NOMO-1 (cell line): ENCODE measurements at regions not wholly inside any gene's neighbourhood (a gene's known extent, or its start where the extent isn't known, plus 50 kb on each side); places are given as distances from the start of the nearest gene placed in this dataset.

Experiments
- DNase-seq, 2 experiments: peaks; one replicate each; lab custom pipeline; 2025; ENCODE audit not compliant: unreplicated experiment in 2 of 2; lab: John Stamatoyannopoulos, UW

DNA sequence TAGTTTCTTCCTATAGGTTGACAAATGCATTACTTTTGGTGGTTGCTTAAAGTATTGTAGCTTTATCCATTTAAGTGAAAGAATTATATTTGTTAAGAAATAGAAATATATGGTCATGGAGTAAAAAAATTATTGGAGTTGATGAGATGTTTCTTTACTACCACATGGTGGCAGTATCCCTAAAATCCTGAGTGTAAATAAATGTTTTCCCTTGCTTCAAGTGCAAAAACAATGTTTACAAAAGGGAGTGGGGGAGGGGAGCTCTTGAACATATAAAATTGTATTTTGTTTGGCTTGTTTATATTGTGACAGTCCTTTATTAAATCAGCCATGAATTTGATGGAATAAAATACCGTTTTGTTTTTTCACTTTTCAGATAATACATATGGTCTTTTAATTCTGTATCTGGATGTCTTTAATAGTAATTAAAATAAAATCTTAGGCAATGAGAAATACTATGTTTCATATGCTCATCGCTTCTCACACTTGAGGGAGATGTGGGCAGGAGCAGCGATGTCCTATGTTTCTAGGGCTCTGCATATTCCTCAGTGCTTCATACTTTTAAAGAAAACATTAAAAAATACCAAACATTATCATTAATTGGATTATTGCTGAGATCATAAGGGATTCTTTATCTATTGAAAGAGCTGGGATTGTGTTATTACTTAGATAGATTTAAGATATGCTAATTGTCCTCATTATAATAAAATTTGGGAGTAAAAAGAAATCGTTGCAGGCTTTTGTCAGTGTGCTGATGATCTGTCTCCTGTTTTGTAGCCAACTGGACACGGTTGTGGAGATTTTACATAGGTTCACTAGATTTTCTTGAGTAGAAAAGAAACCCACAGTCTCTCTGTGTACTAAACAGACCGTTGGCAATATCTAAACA is 349.7 kb downstream of the TUSC7 start:
- peak in 1 of 2 experiments; percentile 34 for DNase-seq

DNA sequence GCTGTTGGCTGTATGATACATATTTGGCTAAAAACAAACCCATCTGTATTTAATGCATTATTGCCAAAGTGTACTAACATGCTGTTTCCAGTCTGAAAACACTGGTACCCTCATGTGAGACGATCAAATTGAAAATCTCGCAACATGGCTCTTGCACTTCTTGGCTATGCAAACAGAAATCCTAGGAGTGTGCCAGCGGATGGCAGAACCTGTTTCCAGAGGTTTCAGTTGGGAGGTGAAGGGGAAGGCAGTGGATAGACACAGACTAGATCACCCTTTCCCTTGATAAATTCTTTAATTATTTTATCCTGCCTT is 350.3 kb downstream of the TUSC7 start:
- DNase-seq, result no peak

DNA sequence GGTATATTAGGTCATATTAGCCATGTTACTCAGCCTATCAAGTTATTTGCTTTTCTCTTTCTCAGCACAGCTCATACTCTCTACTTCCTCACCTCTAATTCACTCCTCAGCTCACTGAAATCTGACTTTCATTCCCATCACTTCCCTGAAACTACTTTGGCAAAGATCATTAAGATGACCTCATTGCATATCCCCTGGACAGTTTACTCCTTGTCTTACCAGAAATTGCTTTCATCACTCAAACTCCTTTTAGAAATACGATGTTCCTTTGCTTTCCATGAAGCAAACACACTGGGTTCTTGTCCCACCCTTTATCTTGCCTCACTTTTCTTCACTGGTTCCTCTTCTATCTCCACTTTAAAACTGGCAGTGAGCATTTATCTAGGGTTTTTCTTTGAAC is 354.4 kb downstream of the TUSC7 start:
- DNase-seq, result peak; percentile 36 to 68

DNA sequence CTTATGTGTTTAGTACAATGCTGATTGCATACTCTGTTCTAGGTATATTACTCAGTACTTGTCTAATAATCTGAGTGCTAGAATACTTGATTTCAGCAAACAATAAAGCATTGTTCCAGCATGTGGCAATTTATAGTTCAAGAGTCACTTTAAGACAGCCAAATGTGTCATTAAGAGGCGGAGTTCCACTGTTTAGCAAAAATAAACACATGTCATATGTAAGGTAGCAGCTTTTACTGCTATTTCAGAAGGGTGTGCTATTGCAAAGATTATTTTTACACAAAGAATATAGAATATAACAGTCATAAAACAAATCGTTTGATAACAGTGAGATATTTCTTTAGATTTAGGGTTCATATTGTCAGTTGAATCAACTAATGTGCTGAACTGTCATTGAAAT is 358.7 kb downstream of the TUSC7 start:
- no peak for DNase-seq

DNA sequence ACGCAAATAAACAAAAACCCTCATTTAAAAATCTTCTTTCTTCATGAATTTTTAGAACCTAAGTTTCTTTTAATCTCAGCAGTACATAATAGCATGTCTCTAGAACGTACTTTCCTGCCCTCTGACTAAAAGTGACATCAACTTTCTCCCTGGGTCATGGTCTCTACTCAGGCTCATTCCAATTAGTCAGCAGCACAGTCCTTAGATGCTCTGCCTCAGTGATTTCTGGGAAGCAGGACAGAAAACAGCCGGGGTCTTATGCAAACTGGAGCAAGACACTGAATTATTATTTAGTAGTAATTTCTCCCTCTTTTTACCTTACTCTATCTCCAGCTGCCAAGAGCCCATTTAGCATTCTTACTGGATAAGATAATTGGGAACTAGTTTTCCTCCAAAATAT is 365.2 kb downstream of the TUSC7 start:
- no peak for DNase-seq

DNA sequence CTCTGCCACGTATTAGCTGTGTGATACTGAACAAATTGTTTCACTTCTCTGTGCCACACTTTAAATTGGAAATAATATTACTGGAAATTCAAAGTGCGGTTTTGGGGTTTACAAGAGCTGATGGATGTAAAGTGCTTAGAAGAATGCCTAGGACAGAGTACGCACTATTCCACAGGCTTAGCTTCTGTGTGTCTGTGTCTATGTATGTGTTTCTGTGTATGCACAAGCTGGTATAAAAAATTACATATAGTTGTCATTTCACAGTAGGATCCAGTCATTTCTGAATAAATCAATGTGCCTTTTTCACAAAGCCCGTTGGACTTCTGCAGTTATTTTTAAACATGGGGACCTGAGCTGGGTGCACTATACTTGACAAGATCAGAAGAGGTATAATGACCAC is 370.4 kb downstream of the TUSC7 start:
- no peak for DNase-seq

DNA sequence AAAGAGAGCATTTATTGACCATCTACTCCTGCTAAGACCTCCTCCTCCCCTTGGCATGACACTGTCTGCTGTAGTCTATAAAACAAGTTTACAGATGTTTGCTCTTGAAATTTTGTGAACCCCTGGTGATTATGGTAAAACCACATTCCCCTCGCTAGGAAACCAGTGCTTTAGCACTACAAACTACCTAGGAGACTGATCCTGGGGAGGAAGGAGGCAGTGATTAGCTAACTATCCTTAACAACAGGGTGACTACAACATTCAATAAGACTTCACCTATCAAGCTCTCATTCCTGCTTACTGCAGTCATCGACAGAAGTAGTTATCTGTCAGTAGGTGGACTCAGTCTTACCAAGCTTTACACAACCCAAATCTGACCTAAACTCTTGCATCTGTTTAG is 371.3 kb downstream of the TUSC7 start:
- DNase-seq, result no peak

DNA sequence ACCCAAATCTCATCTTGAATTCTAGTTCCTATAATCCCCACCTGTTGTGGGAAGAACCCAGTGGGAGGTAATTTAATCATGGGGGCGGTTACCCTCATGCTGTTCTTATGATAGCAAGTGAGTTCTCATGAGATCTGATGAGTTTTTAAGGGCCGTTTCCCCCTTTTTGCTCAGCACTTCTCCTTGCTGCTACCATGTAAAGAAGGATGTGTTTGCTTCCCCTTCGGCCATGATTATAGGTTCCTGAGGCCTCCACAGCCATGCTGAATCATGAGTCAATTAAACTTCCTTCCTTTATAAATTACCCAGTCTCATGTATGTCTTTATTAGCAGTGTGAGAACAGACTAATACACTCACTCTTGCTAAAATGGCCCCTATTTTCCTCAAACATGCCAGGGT is 374.7 kb downstream of the TUSC7 start:
- DNase-seq, result peak; percentile 17 to 52

DNA sequence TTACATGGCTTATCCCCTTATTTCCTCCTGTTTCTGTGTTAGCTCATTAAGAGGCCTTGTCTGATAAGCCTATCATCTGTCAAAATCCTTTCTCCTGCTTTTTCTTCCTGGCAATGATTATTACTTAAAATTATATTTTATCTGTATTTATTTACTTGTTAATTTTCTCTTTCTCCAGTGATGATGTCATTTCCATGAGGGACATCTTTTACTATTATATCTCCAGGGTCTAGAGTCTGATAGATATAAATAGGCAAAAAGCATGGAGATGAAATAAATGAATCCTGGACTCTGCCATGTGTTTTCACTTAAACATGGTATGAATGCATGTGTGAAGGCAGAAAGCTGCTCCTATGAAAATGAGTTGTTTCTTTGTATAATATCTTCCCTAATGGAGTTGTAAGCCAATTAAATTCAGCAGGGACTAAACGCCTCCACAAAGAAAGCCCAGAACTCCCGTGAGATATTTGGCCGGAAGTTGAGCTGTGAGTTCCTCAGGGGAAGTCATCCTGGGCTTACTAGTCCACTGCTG is 375.2 kb downstream of the TUSC7 start:
- DNase-seq, result no peak

DNA sequence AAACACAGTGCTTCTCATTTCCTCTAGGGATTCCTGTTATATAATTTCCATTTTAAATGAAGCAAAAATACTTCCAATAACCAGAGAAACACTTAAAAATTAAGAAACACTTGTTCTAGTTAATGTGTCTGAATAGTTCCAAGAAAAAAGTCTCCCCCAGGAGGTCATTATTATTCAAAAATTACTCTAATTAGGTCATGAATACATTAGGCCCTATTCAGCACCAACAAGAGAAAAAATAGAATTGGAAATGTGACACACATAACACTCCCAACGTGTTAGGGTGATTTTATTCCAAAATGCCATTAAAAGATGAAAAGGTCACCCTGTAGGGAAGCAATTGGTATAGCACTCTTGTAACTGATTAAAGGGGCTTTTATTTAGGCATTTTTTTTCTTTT is 382.1 kb downstream of the TUSC7 start:
- DNase-seq, result no peak

DNA sequence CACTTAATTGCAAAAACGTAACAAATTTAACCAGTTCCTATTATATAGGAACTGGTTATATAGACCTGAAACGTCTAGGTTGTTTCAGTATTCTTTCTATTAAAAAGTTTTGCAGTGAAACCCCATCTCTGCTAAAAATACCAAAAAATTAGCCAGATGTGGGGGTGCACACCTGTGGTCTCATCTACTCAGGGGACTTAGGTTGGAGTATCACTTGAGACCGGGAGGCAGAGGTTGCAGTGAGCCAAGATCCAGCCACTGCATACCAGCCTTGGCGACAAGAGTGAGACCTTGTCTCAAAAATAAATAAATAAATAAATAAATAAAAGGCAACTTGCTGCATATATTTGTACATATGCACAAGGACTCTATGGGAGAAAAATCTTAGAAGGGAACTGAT is 387.0 kb downstream of the TUSC7 start:
- no peak for DNase-seq

DNA sequence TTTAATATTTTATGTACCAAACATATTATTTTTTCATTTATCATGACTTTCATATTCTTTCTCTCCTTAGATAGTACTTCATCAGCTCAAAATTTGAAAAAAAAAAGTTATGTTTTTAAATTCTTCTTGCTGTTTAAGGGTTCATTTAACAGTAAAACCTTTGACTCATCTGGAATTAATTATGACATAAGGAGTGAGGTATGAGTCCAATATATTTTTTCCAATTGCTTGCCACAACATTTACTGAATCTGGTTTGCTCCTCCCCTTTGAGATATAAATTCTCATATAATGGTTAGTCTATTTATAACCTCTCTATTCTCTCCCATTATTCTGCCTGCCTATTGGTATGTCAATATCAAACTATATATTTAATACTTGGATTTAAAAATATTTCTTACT is 387.8 kb downstream of the TUSC7 start:
- no peak for DNase-seq

DNA sequence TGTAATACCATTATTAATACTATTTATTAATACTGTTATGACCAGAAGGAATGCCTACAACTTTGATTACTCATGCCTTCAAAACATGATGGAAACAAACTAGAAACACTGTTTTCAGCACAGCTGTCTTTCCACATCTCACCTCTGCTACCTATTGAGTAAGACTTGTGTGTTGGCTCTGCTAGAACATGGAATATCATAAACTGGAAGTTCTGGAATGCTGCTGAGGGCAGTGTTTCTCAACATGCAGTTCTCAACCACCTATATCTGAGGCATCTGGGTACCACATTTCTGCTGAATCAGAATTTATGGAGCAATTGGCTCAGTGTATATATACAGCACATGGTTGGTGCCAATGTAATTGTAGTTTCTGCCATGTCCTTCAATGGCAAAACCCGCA is 392.1 kb downstream of the TUSC7 start:
- no peak for DNase-seq

DNA sequence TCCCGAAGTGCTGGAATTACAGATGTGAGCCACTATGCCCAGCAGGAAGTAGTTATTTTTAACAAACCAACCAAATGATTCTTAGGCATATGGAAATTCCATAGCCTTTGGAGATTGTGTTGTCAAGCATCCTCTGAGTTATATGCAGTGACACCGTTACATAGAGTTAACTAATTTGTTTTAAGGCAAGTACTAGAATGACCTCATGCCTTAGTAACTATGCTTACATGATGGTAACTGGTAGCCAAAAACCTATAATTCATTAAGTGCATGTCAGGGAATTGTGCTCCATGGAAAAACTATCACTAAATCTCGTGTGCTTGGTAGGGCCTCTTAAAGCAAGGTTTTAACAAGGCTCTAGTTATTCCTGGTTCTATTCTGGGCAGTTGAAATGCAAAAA is 392.8 kb downstream of the TUSC7 start:
- no peak for DNase-seq

DNA sequence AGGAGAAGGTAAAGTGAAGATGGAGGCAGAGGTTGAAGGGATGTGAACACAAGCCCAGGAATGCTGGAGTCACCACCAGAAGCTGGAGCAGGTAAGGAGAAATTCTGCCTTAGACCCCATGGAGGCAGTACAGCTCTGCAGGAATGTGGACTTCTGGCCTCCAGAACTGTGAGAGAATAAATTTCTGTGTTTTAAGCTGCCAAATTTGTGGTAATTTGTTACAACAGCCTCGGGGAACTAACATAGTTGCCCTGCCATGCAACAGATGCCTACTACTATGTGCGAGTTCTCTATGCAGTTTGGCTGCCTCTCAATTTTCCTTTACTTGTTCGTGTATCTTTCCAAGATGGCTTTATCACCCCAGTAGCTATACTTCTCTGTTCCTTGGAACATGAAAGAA is 394.1 kb downstream of the TUSC7 start:
- DNase-seq, result no peak

DNA sequence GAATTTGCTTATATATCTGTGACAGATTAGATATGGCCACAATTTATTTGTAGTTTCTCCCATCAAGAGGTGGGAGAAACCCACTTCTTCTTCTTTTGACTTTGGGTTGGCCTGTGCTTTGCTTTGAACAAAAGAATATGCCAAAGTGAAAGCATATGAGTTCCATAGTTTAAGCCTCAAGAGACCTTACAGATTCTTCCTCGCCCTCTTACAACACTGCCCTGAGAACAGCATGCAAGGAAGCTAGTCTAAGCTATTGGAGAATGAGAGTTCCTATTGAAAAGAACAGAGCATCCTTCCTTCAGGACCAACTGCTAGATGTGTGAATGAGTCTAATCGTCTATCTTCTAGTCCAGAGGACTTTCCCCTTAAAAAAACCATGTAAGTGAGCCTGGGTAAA is 394.8 kb downstream of the TUSC7 start:
- no peak for DNase-seq

DNA sequence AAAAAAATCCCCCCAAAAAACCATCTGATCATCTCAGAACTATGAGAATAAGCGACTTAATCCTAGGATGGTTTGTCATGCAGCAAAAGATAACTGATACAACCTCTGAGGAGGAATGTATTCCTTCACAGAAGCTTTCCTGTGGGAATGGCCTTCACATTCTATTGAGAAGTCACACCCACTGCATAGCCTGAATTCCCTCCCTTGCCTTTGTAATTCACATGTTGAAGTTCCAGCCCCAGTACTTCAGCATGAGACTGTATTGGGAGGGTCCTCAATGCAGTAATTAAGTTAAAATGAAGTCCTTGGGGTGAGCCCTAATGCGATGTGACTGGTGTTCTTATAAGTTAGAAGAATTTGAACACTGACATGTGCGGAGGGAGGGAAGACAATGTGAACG is 395.2 kb downstream of the TUSC7 start:
- DNase-seq, result no peak

DNA sequence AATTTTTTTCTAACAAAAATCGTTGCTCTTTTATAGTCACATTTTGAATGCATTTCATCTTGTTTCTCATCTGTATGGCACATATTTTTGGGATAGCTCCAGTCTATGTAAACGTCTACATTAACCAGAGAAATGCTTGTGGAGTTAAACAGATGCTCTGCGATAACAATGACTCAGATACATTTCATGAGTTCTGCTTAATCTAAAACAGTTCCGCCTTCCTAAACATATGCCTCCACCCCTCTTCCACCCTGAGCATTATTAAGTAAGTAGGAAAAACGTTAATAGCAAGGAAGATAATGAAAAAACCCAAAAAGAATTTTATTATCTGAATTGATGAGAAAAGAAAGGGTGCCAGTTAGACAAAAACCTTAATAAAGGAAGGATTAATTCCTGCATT is 396.1 kb downstream of the TUSC7 start:
- no peak for DNase-seq

DNA sequence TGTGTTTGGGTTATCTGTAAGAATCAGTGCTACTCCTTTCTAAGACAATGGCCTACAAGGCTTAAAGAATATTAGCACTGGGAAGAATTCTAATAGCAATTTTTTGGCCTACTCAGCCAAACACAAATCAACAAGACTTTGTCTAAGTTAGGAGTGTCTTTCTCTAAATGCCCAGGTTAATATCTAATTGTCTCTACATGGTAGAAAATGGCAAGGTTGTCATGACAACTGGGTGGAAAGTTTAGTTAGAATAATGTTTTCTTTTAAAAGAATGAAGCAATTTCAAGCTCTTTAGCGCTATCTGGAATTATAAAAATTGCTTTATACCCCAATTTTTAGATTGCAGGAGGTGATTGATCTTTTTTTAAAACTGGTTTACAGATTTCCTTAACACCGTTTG is 396.8 kb downstream of the TUSC7 start:
- DNase-seq, result no peak

DNA sequence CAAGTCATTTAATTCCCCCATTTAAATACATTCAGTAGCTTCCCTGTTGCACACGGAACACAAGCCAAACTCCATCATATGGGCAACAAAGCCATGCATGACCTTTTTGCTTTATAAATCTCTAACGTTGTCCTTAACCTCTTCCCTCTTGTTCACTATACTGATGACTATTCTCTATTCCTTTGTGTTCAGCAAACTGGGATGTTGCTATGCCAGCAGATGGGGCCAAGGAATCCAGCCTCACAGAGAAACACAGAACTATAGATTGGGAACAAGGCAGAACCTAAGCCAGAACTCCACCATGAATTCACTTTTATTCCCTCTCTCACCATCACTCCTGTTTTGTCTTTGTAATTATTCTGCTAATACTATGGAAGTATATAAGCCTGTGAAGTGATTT is 398.4 kb downstream of the TUSC7 start:
- no peak for DNase-seq

DNA sequence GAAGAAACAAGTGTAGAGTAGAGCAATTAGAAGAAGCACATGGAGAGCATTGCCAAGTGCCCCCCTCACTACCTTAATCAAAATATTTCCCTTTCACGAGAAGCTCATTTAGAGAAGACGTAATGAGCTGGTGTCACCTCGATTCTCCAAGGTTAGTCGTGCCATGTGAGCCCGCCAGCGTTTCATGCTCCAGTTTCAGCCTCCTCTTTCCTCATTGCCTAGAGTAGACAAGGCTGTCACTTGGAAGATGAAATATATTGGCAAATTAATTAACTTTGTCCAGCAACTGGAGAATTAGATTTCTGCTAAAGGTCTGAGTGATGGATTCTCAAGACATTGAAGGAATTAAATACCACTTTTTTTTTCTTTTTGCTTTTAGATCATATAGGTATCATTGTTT is 399.6 kb downstream of the TUSC7 start:
- no peak for DNase-seq

DNA sequence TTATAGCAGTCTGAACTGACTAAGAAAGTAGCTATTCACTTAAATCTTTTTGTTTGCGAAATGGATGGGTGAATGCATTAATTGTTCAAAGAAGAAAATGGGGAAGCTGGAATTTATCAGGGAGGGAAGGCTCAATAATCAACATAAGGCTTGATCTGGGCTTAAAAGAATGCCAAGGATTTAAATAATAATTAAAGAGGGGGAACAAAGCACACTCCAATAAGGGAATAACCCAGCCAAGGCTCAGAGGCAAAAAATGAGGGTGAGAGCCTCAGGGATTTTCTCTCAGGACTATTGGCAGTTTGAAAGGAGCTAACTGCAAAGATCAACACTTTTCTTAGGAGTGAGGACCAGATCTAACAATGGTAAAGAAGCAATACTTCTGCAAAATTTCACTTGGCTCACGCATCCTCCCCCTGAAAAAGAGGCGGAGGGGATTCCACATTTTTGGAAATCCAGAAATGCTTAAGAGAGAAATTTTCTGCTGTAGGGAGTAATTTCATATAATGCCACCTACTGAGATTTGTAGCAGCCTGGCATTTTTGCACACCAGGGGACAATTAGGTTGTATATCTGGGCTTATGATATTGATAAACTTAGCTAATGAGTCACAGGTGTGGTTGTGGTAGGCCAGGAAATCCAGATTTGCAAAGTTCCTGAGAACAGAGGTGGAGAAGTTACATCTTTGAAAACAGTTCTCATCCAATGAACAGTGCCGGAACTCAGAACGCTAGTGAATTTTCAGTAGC is 405.1 kb downstream of the TUSC7 start:
- no peak for DNase-seq
